Type B pancreatic cell (in vitro differentiated cells): ENCODE measurements at regions not wholly inside any gene's neighbourhood (a gene's known extent, or its start where the extent isn't known, plus 50 kb on each side); places are given as distances from the start of the nearest gene placed in this dataset.

Experiments
- DNase-seq: peaks from one replicate; pipeline ENCODE4 v3.0.0; 2021; ENCODE audit warnings: mixed read lengths; ENCODE audit not compliant: unreplicated experiment; ENCODE audit errors: extremely low spot score
- H3K27ac Mint-ChIP-seq: 2 replicates; pipeline ENCODE4 v1.8.0; 2021; ENCODE audit warnings: mild to moderate bottlenecking, mixed read lengths
- H3K27me3 Mint-ChIP-seq: 2 replicates; pipeline ENCODE4 v1.8.0; 2021; ENCODE audit warnings: mixed read lengths
- H3K36me3 Mint-ChIP-seq: 2 replicates; pipeline ENCODE4 v1.8.0; 2021; ENCODE audit warnings: mixed read lengths
- H3K4me1 Mint-ChIP-seq: one replicate; pipeline ENCODE4 v1.8.0; 2021; ENCODE audit warnings: mixed read lengths; ENCODE audit not compliant: unreplicated experiment
- H3K4me3 Mint-ChIP-seq: 2 replicates; pipeline ENCODE4 v1.8.0; 2021; ENCODE audit warnings: mild to moderate bottlenecking, mixed read lengths
- H3K9me3 Mint-ChIP-seq: 2 replicates; pipeline ENCODE4 v1.8.0; 2021; ENCODE audit warnings: mixed read lengths
- TF ChIP-seq, protein P1 (sequence below): fragments of 200-600 bp; sonication (generic); conservative IDR thresholded peaks from 2 replicates; pipeline ENCODE4 v1.5.0; 2021; ENCODE audit warnings: antibody characterized with exemption, mild to moderate bottlenecking

DNA sequence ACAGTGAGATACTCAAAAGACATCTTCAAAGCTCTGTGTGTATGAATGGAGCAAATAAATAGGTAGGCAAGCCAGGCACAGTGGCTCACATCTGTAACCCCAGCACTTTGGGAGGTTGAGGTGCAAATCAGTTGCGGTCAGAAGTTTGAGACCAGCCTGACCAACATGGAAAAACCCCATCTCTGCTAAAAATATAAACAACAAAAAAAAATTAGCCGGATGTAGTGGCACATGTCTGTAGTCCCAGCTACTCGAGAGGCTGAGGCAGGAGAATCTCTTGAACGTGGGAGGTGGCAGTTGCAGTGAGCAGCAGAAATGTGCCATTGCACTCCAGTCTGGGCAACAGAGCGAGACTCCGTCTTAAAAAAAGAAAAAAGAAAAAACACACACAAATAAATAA lies 945.1 kb upstream of the PIK3C3 start:
- peaks cover under 1% of the 10 kb centered on the region for H3K9me3 Mint-ChIP-seq
- no peak for DNase-seq

GRCh38 chr18:41004324-41004723 lies 950.7 kb upstream of the PIK3C3 start:
- Mint-ChIP-seq H3K9me3 (no peaks in the 10 kb centered on the region), H3K4me1 (no peaks in the 10 kb centered on the region), H3K27ac (no peak overlapping the region), H3K4me3 (no peak overlapping the region), H3K27me3 (no peaks in the 10 kb centered on the region), H3K36me3 (no peaks in the 10 kb centered on the region)
- DNase-seq, result no peak
- TF ChIP-seq, protein P1, sequence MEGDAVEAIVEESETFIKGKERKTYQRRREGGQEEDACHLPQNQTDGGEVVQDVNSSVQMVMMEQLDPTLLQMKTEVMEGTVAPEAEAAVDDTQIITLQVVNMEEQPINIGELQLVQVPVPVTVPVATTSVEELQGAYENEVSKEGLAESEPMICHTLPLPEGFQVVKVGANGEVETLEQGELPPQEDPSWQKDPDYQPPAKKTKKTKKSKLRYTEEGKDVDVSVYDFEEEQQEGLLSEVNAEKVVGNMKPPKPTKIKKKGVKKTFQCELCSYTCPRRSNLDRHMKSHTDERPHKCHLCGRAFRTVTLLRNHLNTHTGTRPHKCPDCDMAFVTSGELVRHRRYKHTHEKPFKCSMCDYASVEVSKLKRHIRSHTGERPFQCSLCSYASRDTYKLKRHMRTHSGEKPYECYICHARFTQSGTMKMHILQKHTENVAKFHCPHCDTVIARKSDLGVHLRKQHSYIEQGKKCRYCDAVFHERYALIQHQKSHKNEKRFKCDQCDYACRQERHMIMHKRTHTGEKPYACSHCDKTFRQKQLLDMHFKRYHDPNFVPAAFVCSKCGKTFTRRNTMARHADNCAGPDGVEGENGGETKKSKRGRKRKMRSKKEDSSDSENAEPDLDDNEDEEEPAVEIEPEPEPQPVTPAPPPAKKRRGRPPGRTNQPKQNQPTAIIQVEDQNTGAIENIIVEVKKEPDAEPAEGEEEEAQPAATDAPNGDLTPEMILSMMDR, result no peak

More for the DNA sequence above, 945.1 kb upstream of the PIK3C3 start:
- H3K4me3 Mint-ChIP-seq, result no peak overlapping the region
- no peaks in the 10 kb centered on the region for H3K4me1 Mint-ChIP-seq
- no peaks in the 10 kb centered on the region for H3K27me3 Mint-ChIP-seq
- H3K27ac Mint-ChIP-seq, result no peak overlapping the region
- H3K36me3 Mint-ChIP-seq, result no peaks in the 10 kb centered on the region
- TF ChIP-seq, protein P1, result no peak

- H3K4me3 Mint-ChIP-seq, result no peak overlapping the region
- H3K36me3 Mint-ChIP-seq, result no peaks in the 10 kb centered on the region
- TF ChIP-seq, protein P1, result no peak
- H3K27me3 Mint-ChIP-seq, result no peaks in the 10 kb centered on the region
- no peaks in the 10 kb centered on the region for H3K4me1 Mint-ChIP-seq
- no peaks in the 10 kb centered on the region for H3K9me3 Mint-ChIP-seq
- no peak overlapping the region for H3K27ac Mint-ChIP-seq
- DNase-seq, result no peak
Measured at GRCh38 chr18:40995529-40995928, 959.5 kb upstream of the PIK3C3 start.

DNA sequence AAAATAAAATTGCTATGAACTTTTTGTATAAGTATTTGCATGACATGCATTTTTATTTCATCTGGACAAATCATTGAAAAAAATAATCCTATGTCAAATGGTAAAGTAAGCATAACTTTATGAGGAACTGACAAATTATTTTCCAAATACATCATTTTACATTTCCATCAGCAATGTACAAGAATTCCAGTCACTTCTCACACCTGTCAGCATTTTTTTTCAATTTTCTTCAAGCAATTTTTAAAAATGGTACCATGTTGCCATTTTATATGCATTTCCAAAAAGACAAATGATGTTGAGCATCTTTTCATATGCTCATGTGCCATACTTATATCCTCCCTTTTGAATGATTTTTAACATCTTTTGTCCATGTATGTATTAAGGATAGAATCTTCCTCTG lies 961.7 kb upstream of the PIK3C3 start:
- no peak overlapping the region for H3K27ac Mint-ChIP-seq
- no peak overlapping the region for H3K4me3 Mint-ChIP-seq
- H3K36me3 Mint-ChIP-seq, result no peaks in the 10 kb centered on the region
- no peaks in the 10 kb centered on the region for H3K4me1 Mint-ChIP-seq
- TF ChIP-seq, protein P1, result no peak
- DNase-seq, result no peak
- H3K27me3 Mint-ChIP-seq, result no peaks in the 10 kb centered on the region
- H3K9me3 Mint-ChIP-seq, result no peaks in the 10 kb centered on the region

DNA sequence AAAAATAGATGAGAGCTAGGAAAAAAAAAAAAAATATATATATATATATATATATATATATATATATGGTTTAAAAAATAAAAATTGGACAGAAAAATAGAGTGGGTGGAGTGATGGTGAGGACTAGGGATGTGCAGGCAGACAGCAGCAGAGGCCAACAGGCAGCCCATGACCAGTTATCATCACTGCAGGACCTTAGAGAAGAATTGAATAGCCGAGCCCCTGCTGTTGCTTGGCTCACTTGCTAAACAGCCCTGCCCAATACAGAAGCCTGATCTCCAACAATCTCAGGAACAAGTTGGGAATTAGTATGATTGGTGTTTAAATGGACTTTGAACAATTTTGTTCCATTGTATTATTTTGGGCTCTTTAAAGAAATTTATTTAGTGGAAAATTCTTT lies 967.5 kb upstream of the PIK3C3 start:
- Mint-ChIP-seq H3K9me3 (no peaks in the 10 kb centered on the region), H3K27me3 (peaks cover 3% of the 10 kb centered on the region)

More for the DNA sequence above, 967.5 kb upstream of the PIK3C3 start:
- DNase-seq, result no peak
- Mint-ChIP-seq H3K36me3 (no peaks in the 10 kb centered on the region), H3K4me3 (no peak overlapping the region), H3K27ac (no peak overlapping the region), H3K4me1 (no peaks in the 10 kb centered on the region)
- TF ChIP-seq, protein P1, result no peak
